Osteoblast (primary cell): ENCODE measurements at regions not wholly inside any gene's neighbourhood (a gene's known extent, or its start where the extent isn't known, plus 50 kb on each side); places are given as distances from the start of the nearest gene placed in this dataset.

Experiments
- DNase-seq: peaks from one replicate; pipeline ENCODE4 v3.0.0; 2011; ENCODE audit warnings: low spot score, mixed read lengths; ENCODE audit not compliant: insufficient read length; ENCODE audit errors: missing footprints
- H2AFZ ChIP-seq: 2 replicates; pipeline ENCODE4 v1.6.0; 2011; ENCODE audit warnings: mild to moderate bottlenecking, low read length
- H3K27ac ChIP-seq: 2 replicates; pipeline ENCODE4 v1.5.1; 2011; ENCODE audit warnings: mild to moderate bottlenecking, low read depth, low read length, moderate library complexity
- H3K27me3 ChIP-seq: 2 replicates; pipeline ENCODE4 v1.6.0; 2012; ENCODE audit warnings: mild to moderate bottlenecking, control low read depth, inconsistent platforms, low read length, moderate library complexity; ENCODE audit not compliant: insufficient read depth
- H3K36me3 ChIP-seq: 2 replicates; pipeline ENCODE4 v1.5.1; 2011; ENCODE audit warnings: mild to moderate bottlenecking, low read length, control low read depth, moderate library complexity; ENCODE audit not compliant: insufficient read depth
- H3K4me1 ChIP-seq: 2 replicates; pipeline ENCODE4 v1.5.1; 2011; ENCODE audit warnings: mild to moderate bottlenecking, low read length, control low read depth, moderate library complexity; ENCODE audit not compliant: insufficient read depth
- H3K4me2 ChIP-seq: 2 replicates; pipeline ENCODE4 v1.6.0; 2011; ENCODE audit warnings: mild to moderate bottlenecking, low read length; ENCODE audit not compliant: insufficient read depth
- H3K4me3 ChIP-seq: fragments of 200-600 bp; sonication (generic); 3 replicates; pipeline ENCODE4 v1.5.1; 2012; ENCODE audit warnings: mild to moderate bottlenecking, low read length, inconsistent platforms; ENCODE audit not compliant: insufficient read depth
- H3K79me2 ChIP-seq: 2 replicates; pipeline ENCODE4 v1.6.0; 2012; ENCODE audit warnings: mild to moderate bottlenecking, low read length, control low read depth, inconsistent platforms; ENCODE audit not compliant: insufficient read depth
- H3K9me3 ChIP-seq: 2 replicates; pipeline ENCODE4 v1.5.1; 2011; ENCODE audit warnings: low read depth, low read length, control low read depth
- H4K20me1 ChIP-seq: 2 replicates; pipeline ENCODE4 v1.6.0; 2012; ENCODE audit warnings: mild to moderate bottlenecking, low read length, control low read depth; ENCODE audit not compliant: insufficient read depth
- TF ChIP-seq, protein P1 (sequence below): IDR thresholded peaks from 2 replicates; pipeline ENCODE4 v1.5.1; 2011; ENCODE audit warnings: mild to moderate bottlenecking, low read depth, low read length, moderate library complexity; ENCODE audit errors: extremely low read depth

- no peaks in the 10 kb centered on the region for H3K4me1 ChIP-seq
- H4K20me1 ChIP-seq, result no peaks in the 10 kb centered on the region
- H3K4me3 ChIP-seq, result no peak overlapping the region
- H3K27me3 ChIP-seq, result no peaks in the 10 kb centered on the region
- no peak overlapping the region for H3K4me2 ChIP-seq
- H3K79me2 ChIP-seq, result no peaks in the 10 kb centered on the region
- H3K27ac ChIP-seq, result no peak overlapping the region
- no peak overlapping the region for H2AFZ ChIP-seq
- TF ChIP-seq, protein P1, sequence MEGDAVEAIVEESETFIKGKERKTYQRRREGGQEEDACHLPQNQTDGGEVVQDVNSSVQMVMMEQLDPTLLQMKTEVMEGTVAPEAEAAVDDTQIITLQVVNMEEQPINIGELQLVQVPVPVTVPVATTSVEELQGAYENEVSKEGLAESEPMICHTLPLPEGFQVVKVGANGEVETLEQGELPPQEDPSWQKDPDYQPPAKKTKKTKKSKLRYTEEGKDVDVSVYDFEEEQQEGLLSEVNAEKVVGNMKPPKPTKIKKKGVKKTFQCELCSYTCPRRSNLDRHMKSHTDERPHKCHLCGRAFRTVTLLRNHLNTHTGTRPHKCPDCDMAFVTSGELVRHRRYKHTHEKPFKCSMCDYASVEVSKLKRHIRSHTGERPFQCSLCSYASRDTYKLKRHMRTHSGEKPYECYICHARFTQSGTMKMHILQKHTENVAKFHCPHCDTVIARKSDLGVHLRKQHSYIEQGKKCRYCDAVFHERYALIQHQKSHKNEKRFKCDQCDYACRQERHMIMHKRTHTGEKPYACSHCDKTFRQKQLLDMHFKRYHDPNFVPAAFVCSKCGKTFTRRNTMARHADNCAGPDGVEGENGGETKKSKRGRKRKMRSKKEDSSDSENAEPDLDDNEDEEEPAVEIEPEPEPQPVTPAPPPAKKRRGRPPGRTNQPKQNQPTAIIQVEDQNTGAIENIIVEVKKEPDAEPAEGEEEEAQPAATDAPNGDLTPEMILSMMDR, result no peak
- no peaks in the 10 kb centered on the region for H3K9me3 ChIP-seq
- DNase-seq, result no peak
- no peaks in the 10 kb centered on the region for H3K36me3 ChIP-seq
Observed at GRCh38 chr17:70678889-70679288, 509.6 kb downstream of the KCNJ2 start.

DNA sequence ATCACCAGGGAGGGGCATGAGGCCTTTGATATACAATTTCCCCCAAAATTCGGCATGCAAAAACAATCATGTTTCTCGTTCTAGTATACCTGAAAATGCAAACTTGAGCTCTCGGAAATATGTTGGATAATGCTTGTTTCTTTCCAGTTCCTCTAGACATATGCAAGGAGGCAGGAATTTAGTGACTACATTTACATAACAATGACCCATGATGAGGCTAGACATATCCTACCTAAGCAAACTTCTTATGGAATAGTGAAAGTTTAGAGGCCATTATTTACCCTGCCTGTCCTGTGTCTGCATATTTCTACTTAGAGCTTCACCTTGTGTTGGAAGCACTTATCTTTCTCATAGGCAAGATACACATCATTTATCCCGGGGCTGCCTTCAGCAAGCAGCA, 514.6 kb downstream of the KCNJ2 start:
- no peaks in the 10 kb centered on the region for H4K20me1 ChIP-seq
- TF ChIP-seq, protein P1, result no peak

GRCh38 chr17:70687421-70687820, 518.1 kb downstream of the KCNJ2 start:
- no peaks in the 10 kb centered on the region for H4K20me1 ChIP-seq
- H3K4me2 ChIP-seq, result no peak overlapping the region
- TF ChIP-seq, protein P1, result no peak
- H3K4me3 ChIP-seq, result no peak overlapping the region
- H3K79me2 ChIP-seq, result no peaks in the 10 kb centered on the region
- DNase-seq, result no peak
- no peaks in the 10 kb centered on the region for H3K27me3 ChIP-seq
- no peak overlapping the region for H2AFZ ChIP-seq
- H3K9me3 ChIP-seq, result no peaks in the 10 kb centered on the region
- H3K27ac ChIP-seq, result no peak overlapping the region
- no peaks in the 10 kb centered on the region for H3K36me3 ChIP-seq
- H3K4me1 ChIP-seq, result no peaks in the 10 kb centered on the region

More for the DNA sequence above, 514.6 kb downstream of the KCNJ2 start:
- H2AFZ ChIP-seq, result no peak overlapping the region
- no peaks in the 10 kb centered on the region for H3K4me1 ChIP-seq
- H3K4me3 ChIP-seq, result no peak overlapping the region
- no peaks in the 10 kb centered on the region for H3K79me2 ChIP-seq
- H3K36me3 ChIP-seq, result no peaks in the 10 kb centered on the region
- H3K9me3 ChIP-seq, result no peaks in the 10 kb centered on the region
- DNase-seq, result no peak
- no peaks in the 10 kb centered on the region for H3K27me3 ChIP-seq
- no peak overlapping the region for H3K27ac ChIP-seq
- H3K4me2 ChIP-seq, result no peak overlapping the region

DNA sequence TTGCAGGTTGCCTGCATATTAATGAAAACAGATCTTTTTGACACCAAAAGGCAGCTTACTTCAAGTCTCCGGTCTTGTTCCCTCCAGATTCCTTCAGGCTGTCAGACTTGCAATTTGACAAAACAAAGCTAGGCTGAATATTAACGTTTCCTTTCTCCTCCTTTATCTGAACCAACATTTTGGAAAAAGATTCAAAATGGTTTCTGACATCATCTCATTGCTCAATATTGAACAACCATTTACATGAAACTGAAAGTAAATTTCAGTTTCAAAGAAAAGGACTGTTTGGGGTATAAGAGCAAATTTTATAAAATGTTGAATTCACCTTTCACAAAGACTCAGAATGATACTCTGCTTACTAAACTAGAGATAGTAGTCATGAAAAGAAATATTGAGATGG, 521.8 kb downstream of the KCNJ2 start:
- no peak for DNase-seq
- TF ChIP-seq, protein P1, result no peak
- no peaks in the 10 kb centered on the region for H3K9me3 ChIP-seq
- H3K4me2 ChIP-seq, result no peak overlapping the region
- H3K27me3 ChIP-seq, result no peaks in the 10 kb centered on the region
- H4K20me1 ChIP-seq, result no peaks in the 10 kb centered on the region
- H3K36me3 ChIP-seq, result no peaks in the 10 kb centered on the region
- H3K4me3 ChIP-seq, result no peak overlapping the region
- H3K79me2 ChIP-seq, result no peaks in the 10 kb centered on the region
- H3K27ac ChIP-seq, result no peak overlapping the region
- H3K4me1 ChIP-seq, result no peaks in the 10 kb centered on the region
- H2AFZ ChIP-seq, result peak overlapping the region; percentile 63
